ENCODE measurements at regions not wholly inside any gene's neighbourhood (a gene's known extent, or its start where the extent isn't known, plus 50 kb on each side); places are given as distances from the start of the nearest gene placed in this dataset.

DNA sequence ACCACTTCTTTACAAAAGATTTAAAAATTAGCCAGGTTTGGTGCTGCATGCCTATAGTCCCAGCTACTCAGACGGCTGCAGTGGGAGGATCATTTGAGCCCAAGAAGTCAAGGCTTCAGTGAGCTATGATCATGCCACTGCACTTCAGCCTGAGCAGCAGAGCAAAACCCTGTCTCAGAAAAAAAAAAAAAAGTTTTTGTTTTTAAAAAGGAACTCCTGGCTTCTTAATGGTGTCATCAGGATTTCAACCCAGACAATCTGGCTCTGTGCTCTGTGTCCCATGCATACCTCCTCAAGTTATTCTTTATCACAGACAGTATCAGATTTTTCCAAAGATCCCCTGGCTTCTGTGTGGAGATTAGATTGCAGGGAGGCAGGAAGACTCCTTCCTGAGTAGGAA is 64.2 kb upstream of the IL12A start:
- no peak for TF ChIP-seq TAF1 (IDR thresholded peaks at IDR 0.05; ENCODE audit: low read depth, low read length)
- TF ChIP-seq POLR2AphosphoS5 (IDR thresholded peaks at IDR 0.05; ENCODE audit: low read depth, low read length) = no peak
- TF ChIP-seq POLR2A (IDR thresholded peaks at IDR 0.05; ENCODE audit: low read depth, low read length) = no peak
- no peak for TF ChIP-seq SPI1 (IDR thresholded peaks at IDR 0.05; ENCODE audit: low read depth, low read length)
